SU-DHL-6 (cell line): ENCODE measurements at regions not wholly inside any gene's neighbourhood (a gene's known extent, or its start where the extent isn't known, plus 50 kb on each side); places are given as distances from the start of the nearest gene placed in this dataset.

Source experiments
- H2AFZ ChIP-seq: fragments of 200-600 bp; sonication (generic); 2 replicates; pipeline ENCODE4 v1.6.1; 2014; ENCODE audit warnings: low read depth, mild to moderate bottlenecking, moderate library complexity, mixed read lengths, antibody characterized with exemption, low read length; ENCODE audit not compliant: severe bottlenecking
- H3F3A ChIP-seq: fragments of 200-600 bp; shearing (Covaris generic); 2 replicates; pipeline ENCODE4 v1.6.0; 2016; ENCODE audit warnings: antibody characterized with exemption, mild to moderate bottlenecking; ENCODE audit not compliant: insufficient read depth
- H3K27ac ChIP-seq: fragments of 200-600 bp; sonication (generic); 2 replicates; pipeline ENCODE4 v1.5.1; 2016; ENCODE audit warnings: low read depth, mild to moderate bottlenecking, low read length, moderate library complexity, mixed read lengths
- H3K27me3 ChIP-seq: fragments of 200-600 bp; sonication (generic), shearing (Covaris generic); 2 replicates; pipeline ENCODE4 v1.6.0; 2014; ENCODE audit warnings: mild to moderate bottlenecking, low read length
- H3K36me3 ChIP-seq: fragments of 200-600 bp; sonication (generic); 2 replicates; pipeline ENCODE4 v1.6.1; 2014; ENCODE audit warnings: mild to moderate bottlenecking, low read length, mixed read lengths
- H3K4me2 ChIP-seq: fragments of 300-600, 200-600 bp; shearing (Covaris generic), sonication (generic); 2 replicates; pipeline ENCODE4 v1.6.0; 2014; ENCODE audit warnings: low read length, low read depth, mild to moderate bottlenecking; ENCODE audit not compliant: poor library complexity, severe bottlenecking
- H3K4me3 ChIP-seq: fragments of 200-600 bp; sonication (generic); 2 replicates; pipeline ENCODE4 v1.5.1; 2014; ENCODE audit warnings: antibody characterized with exemption, low read length, mild to moderate bottlenecking, mixed read lengths; ENCODE audit not compliant: insufficient read depth, poor library complexity, severe bottlenecking
- H3K79me2 ChIP-seq: fragments of 200-600 bp; sonication (generic); 2 replicates; pipeline ENCODE4 v1.6.1; 2014; ENCODE audit warnings: mild to moderate bottlenecking, low read length, moderate library complexity; ENCODE audit not compliant: insufficient read depth
- H3K9ac ChIP-seq: fragments of 200-600 bp; sonication (generic); 2 replicates; pipeline ENCODE4 v1.7.0; 2014; ENCODE audit warnings: mild to moderate bottlenecking, low read length
- H3K9me2 ChIP-seq: fragments of 200-600 bp; sonication (generic); replicated peaks from 2 replicates; pipeline ENCODE4 v1.6.1; 2014; ENCODE audit warnings: low read length; ENCODE audit not compliant: insufficient read depth
- H3K9me3 ChIP-seq: fragments of 200-600 bp; sonication (generic); 2 replicates; pipeline ENCODE4 v1.6.1; 2014; ENCODE audit warnings: low read length, mixed read lengths; ENCODE audit not compliant: insufficient read depth
- H4K20me1 ChIP-seq: fragments of 200-600 bp; sonication (generic); 2 replicates; pipeline ENCODE4 v1.6.1; 2014; ENCODE audit warnings: low read depth, mild to moderate bottlenecking, antibody characterized with exemption, low read length, moderate library complexity, mixed read lengths
- EZH2phosphoT487 ChIP-seq: fragments of 200-600 bp; sonication (generic), shearing (Covaris generic); conservative IDR thresholded peaks from 2 replicates; pipeline ENCODE4 v1.6.1; 2018; ENCODE audit warnings: mild to moderate bottlenecking, antibody characterized with exemption, low read length, moderate library complexity, mixed read lengths
- TF ChIP-seq, protein P1 (sequence below): fragments of 200-600 bp; sonication (generic); IDR thresholded peaks from one replicate; pipeline ENCODE4 v1.5.1; 2017; ENCODE audit warnings: antibody characterized with exemption, mild to moderate bottlenecking, low read length, moderate library complexity; ENCODE audit not compliant: insufficient read depth, poor library complexity, severe bottlenecking

DNA sequence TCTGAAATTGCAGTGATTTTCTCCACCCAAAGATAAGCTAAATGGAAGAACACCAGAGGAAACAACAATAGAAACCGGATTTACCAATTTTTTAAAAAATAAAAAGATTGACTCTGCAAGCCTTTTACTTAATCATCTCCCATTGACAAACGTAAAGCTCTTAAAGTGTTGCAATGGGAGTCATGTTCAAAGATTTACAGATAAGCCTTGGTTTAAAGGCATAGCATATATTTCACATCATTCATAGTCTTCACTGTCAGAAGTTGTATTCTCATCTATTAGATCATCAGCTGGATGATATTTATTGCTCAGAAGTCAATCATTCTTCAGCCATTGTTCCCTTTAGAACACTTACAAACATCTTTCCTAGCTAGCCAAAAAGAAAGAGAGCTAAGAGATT is 397.6 kb downstream of the GBE1 start:
- Histone ChIP-seq H3K4me2 (no peak overlapping the region), H3K9me3 (no peaks in the 10 kb centered on the region; the same call in 1 of the 2 replicates), H3K79me2 (no peaks in the 10 kb centered on the region), H3F3A (no peaks in the 10 kb centered on the region), H3K36me3 (no peaks in the 10 kb centered on the region), H3K27ac (no peak overlapping the region), H3K27me3 (no peaks in the 10 kb centered on the region), H3K9ac (no peak overlapping the region), H3K4me3 (no peak overlapping the region), H2AFZ (no peak overlapping the region), H3K9me2 (no peaks in the 10 kb centered on the region), H4K20me1 (no peaks in the 10 kb centered on the region)
- TF ChIP-seq, protein P1, sequence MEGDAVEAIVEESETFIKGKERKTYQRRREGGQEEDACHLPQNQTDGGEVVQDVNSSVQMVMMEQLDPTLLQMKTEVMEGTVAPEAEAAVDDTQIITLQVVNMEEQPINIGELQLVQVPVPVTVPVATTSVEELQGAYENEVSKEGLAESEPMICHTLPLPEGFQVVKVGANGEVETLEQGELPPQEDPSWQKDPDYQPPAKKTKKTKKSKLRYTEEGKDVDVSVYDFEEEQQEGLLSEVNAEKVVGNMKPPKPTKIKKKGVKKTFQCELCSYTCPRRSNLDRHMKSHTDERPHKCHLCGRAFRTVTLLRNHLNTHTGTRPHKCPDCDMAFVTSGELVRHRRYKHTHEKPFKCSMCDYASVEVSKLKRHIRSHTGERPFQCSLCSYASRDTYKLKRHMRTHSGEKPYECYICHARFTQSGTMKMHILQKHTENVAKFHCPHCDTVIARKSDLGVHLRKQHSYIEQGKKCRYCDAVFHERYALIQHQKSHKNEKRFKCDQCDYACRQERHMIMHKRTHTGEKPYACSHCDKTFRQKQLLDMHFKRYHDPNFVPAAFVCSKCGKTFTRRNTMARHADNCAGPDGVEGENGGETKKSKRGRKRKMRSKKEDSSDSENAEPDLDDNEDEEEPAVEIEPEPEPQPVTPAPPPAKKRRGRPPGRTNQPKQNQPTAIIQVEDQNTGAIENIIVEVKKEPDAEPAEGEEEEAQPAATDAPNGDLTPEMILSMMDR: no peak
- TF ChIP-seq EZH2phosphoT487: no peak

- Histone ChIP-seq H3K9me3 (no peaks in the 10 kb centered on the region), H2AFZ (no peak overlapping the region), H3F3A (no peaks in the 10 kb centered on the region), H3K4me2 (no peak overlapping the region), H4K20me1 (no peaks in the 10 kb centered on the region), H3K9me2 (no peaks in the 10 kb centered on the region), H3K9ac (no peak overlapping the region), H3K4me3 (no peak overlapping the region), H3K27ac (no peak overlapping the region), H3K27me3 (no peaks in the 10 kb centered on the region), H3K79me2 (no peaks in the 10 kb centered on the region), H3K36me3 (no peaks in the 10 kb centered on the region)
- no peak for TF ChIP-seq EZH2phosphoT487
- TF ChIP-seq, protein P1: no peak
Observed at GRCh38 chr3:81354119-81354518, 407.3 kb downstream of the GBE1 start.

DNA sequence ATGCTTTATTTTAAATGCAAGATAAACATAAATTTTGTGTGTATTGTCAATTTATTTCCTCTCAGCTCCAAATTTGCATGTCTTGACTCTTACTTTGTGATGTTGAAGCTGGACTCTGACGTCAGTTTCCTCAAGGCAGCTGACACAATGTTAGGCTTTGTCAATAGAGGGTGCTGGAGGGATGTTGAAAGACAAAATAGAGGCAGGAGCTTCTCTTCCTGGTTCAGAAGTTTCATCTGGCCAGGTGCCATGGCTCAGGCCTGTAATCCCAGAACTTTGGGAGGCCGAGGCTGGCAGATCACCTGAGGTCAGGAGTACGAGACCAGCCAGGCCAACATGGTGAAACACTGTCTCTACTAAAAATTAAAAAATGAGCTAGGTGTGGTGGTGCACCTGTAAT is 408.6 kb downstream of the GBE1 start:
- Histone ChIP-seq H3K27me3 (no peaks in the 10 kb centered on the region), H3K9ac (no peak overlapping the region), H3K9me3 (no peaks in the 10 kb centered on the region), H3F3A (no peaks in the 10 kb centered on the region), H2AFZ (no peak overlapping the region), H3K79me2 (no peaks in the 10 kb centered on the region), H3K27ac (no peak overlapping the region), H3K9me2 (no peaks in the 10 kb centered on the region), H3K4me3 (no peak overlapping the region), H3K36me3 (no peaks in the 10 kb centered on the region), H4K20me1 (no peaks in the 10 kb centered on the region), H3K4me2 (no peak overlapping the region)
- no peak for TF ChIP-seq EZH2phosphoT487
- TF ChIP-seq, protein P1: no peak
